SU-DHL-6 (cell line): ENCODE measurements at regions not wholly inside any gene's neighbourhood (a gene's known extent, or its start where the extent isn't known, plus 50 kb on each side); places are given as distances from the start of the nearest gene placed in this dataset.

Experiments used
- CTCF ChIP-seq: fragments of 200-600 bp; sonication (generic); IDR thresholded peaks from one replicate; pipeline ENCODE4 v1.5.1; 2017; ENCODE audit warnings: antibody characterized with exemption, mild to moderate bottlenecking, low read length, moderate library complexity; ENCODE audit not compliant: insufficient read depth, poor library complexity, severe bottlenecking
- EZH2phosphoT487 ChIP-seq: fragments of 200-600 bp; sonication (generic), shearing (Covaris generic); conservative IDR thresholded peaks from 2 replicates; pipeline ENCODE4 v1.6.1; 2018; ENCODE audit warnings: mild to moderate bottlenecking, antibody characterized with exemption, low read length, moderate library complexity, mixed read lengths

GRCh38 chr10:125291836-125292235 is 131.5 kb upstream of the CTBP2 start:
- no peak for TF ChIP-seq CTCF
- no peak for TF ChIP-seq EZH2phosphoT487
